HepG2 (cell line): ENCODE measurements at regions not wholly inside any gene's neighbourhood (a gene's known extent, or its start where the extent isn't known, plus 50 kb on each side); places are given as distances from the start of the nearest gene placed in this dataset.

Experiments
- ATF1 ChIP-seq: IDR thresholded peaks from 2 replicates; pipeline ENCODE4 v1.6.1; 2016; ENCODE audit warnings: mild to moderate bottlenecking, control low read depth
- CHCHD3 ChIP-seq: sonication (generic); formaldehyde crosslinking; IDR thresholded peaks from 2 replicates; pipeline ENCODE4 v1.8.0; 2022; ENCODE audit warnings: mild to moderate bottlenecking, missing genetic modification reagents, moderate library complexity
- HNF4G ChIP-seq, 2 experiments: sonication (generic) in 1 of 2; formaldehyde crosslinking in 1 of 2; IDR thresholded peaks; 2 replicates each; pipeline versions ENCODE4 v1.4.0 to v1.6.1; 2011 to 2020; ENCODE audit warnings: borderline replicate concordance in 2 of 2, low read depth in 2 of 2, mild to moderate bottlenecking in 2 of 2, low read length in 1 of 2, missing genetic modification reagents in 1 of 2, moderate library complexity in 1 of 2
- HNRNPUL1 ChIP-seq: fragments of 200-400 bp; formaldehyde crosslinking; IDR thresholded peaks from 2 replicates; pipeline ENCODE4 v1.6.1; 2017; ENCODE audit warnings: low read depth, mild to moderate bottlenecking, low read length, moderate library complexity
- LCORL ChIP-seq, 2 experiments: fragments of 450-650 bp in 1 of 2; sonication (generic) in 1 of 2; formaldehyde crosslinking in 1 of 2; IDR thresholded peaks; 2 replicates each; pipeline versions ENCODE4 v1.5.0 to v1.6.1; 2017 to 2020; ENCODE audit warnings: antibody characterized with exemption in 1 of 2, missing genetic modification reagents in 1 of 2
- MTA1 ChIP-seq: sonication (generic); formaldehyde crosslinking; IDR thresholded peaks from 2 replicates; pipeline ENCODE4 v1.4.0; 2020; ENCODE audit warnings: missing genetic modification reagents, mild to moderate bottlenecking, borderline replicate concordance
- PAX8 ChIP-seq: sonication (generic); formaldehyde crosslinking; IDR thresholded peaks from 2 replicates; pipeline ENCODE4 v1.8.0; 2022; ENCODE audit warnings: mild to moderate bottlenecking, missing genetic modification reagents, borderline replicate concordance
- RCOR2 ChIP-seq: IDR thresholded peaks from 2 replicates; pipeline ENCODE4 v1.6.1; 2016; ENCODE audit warnings: missing biosample characterization, missing genetic modification reagents
- REXO4 ChIP-seq: sonication (generic); formaldehyde crosslinking; IDR thresholded peaks from 2 replicates; pipeline ENCODE4 v1.8.0; 2022; ENCODE audit warnings: missing genetic modification reagents, mild to moderate bottlenecking, borderline replicate concordance
- XBP1 ChIP-seq: sonication (generic); formaldehyde crosslinking; IDR thresholded peaks from 2 replicates; pipeline ENCODE4 v1.5.0; 2020; ENCODE audit warnings: missing genetic modification reagents
- ZNF235 ChIP-seq: sonication (generic); formaldehyde crosslinking; IDR thresholded peaks from 2 replicates; pipeline ENCODE4 v1.8.1; 2023; ENCODE audit warnings: mild to moderate bottlenecking, missing genetic modification reagents, borderline replicate concordance
- ZNF775 ChIP-seq: sonication (generic); formaldehyde crosslinking; IDR thresholded peaks from 2 replicates; pipeline ENCODE4 v1.4.0; 2020; ENCODE audit warnings: missing genetic modification reagents, mild to moderate bottlenecking, moderate library complexity, borderline replicate concordance
- ZNF777 ChIP-seq: sonication (generic); formaldehyde crosslinking; IDR thresholded peaks from 2 replicates; pipeline ENCODE4 v1.4.0; 2020; ENCODE audit warnings: missing genetic modification reagents
- ZNF781 ChIP-seq: sonication (generic); formaldehyde crosslinking; IDR thresholded peaks from 2 replicates; pipeline ENCODE4 v1.5.1; 2020; ENCODE audit warnings: borderline replicate concordance, mild to moderate bottlenecking, missing genetic modification reagents; ENCODE audit errors: not compliant biosample characterization
- TF ChIP-seq, protein P1 (sequence below): sonication (generic); formaldehyde crosslinking; IDR thresholded peaks from 2 replicates; pipeline ENCODE4 v1.4.0; 2020; ENCODE audit warnings: missing genetic modification reagents, borderline replicate concordance
- TF ChIP-seq, protein P2 (sequence below): sonication (generic); formaldehyde crosslinking; IDR thresholded peaks from 2 replicates; pipeline ENCODE4 v1.4.0; 2020; ENCODE audit warnings: mild to moderate bottlenecking, missing genetic modification reagents
- TF ChIP-seq, protein P3 (sequence below): sonication (generic); formaldehyde crosslinking; IDR thresholded peaks from 2 replicates; pipeline ENCODE4 v1.8.0; 2022; ENCODE audit warnings: missing genetic modification reagents, mild to moderate bottlenecking, moderate library complexity, borderline replicate concordance

DNA sequence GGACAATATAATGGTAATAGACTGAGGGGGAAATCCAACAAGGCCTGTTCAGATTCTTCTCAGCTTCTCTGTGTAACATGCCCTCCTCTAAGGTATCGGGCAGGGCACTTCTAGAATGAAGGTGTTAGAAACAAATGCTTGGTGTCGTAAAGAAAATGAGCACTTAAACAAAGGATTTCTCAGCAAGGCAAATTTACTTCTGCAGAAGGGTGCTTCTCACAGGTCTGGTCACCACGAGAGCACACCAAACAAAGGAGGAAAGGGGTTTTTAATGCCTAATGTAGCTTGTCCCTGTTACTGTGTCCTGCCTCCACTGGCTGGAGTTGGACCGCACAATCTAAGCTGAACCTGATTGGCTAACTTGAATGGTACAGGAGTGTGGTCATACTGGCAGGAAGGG lies 642.6 kb upstream of the CDH8 start (continued):
- TF ChIP-seq, protein P1, sequence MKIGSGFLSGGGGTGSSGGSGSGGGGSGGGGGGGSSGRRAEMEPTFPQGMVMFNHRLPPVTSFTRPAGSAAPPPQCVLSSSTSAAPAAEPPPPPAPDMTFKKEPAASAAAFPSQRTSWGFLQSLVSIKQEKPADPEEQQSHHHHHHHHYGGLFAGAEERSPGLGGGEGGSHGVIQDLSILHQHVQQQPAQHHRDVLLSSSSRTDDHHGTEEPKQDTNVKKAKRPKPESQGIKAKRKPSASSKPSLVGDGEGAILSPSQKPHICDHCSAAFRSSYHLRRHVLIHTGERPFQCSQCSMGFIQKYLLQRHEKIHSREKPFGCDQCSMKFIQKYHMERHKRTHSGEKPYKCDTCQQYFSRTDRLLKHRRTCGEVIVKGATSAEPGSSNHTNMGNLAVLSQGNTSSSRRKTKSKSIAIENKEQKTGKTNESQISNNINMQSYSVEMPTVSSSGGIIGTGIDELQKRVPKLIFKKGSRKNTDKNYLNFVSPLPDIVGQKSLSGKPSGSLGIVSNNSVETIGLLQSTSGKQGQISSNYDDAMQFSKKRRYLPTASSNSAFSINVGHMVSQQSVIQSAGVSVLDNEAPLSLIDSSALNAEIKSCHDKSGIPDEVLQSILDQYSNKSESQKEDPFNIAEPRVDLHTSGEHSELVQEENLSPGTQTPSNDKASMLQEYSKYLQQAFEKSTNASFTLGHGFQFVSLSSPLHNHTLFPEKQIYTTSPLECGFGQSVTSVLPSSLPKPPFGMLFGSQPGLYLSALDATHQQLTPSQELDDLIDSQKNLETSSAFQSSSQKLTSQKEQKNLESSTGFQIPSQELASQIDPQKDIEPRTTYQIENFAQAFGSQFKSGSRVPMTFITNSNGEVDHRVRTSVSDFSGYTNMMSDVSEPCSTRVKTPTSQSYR: no peak
- TF ChIP-seq PAX8 (CRISPR knock-in tag) (no peak), HNRNPUL1 (no peak), HNF4G (IDR thresholded peaks at IDR 0.05; ENCODE audit: borderline replicate concordance, low read depth, low read length) (no peak), HNF4G (CRISPR knock-in tag; IDR thresholded peaks at IDR 0.05; ENCODE audit: borderline replicate concordance, low read depth) (no peak), ZNF775 (no peak), XBP1 (CRISPR knock-in tag) (no peak), REXO4 (no peak), MTA1 (no peak), RCOR2 (no peak), ZNF777 (CRISPR knock-in tag) (no peak), LCORL (IDR thresholded peaks at IDR 0.05) (no peak), LCORL (CRISPR knock-in tag; IDR thresholded peaks at IDR 0.05) (no peak), ZNF781 (no peak), CHCHD3 (no peak), ATF1 (CRISPR knock-in tag) (no peak), ZNF235 (CRISPR knock-in tag) (no peak)
- TF ChIP-seq, protein P2, sequence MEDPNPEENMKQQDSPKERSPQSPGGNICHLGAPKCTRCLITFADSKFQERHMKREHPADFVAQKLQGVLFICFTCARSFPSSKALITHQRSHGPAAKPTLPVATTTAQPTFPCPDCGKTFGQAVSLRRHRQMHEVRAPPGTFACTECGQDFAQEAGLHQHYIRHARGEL (CRISPR knock-in tag): no peak
- TF ChIP-seq, protein P3, sequence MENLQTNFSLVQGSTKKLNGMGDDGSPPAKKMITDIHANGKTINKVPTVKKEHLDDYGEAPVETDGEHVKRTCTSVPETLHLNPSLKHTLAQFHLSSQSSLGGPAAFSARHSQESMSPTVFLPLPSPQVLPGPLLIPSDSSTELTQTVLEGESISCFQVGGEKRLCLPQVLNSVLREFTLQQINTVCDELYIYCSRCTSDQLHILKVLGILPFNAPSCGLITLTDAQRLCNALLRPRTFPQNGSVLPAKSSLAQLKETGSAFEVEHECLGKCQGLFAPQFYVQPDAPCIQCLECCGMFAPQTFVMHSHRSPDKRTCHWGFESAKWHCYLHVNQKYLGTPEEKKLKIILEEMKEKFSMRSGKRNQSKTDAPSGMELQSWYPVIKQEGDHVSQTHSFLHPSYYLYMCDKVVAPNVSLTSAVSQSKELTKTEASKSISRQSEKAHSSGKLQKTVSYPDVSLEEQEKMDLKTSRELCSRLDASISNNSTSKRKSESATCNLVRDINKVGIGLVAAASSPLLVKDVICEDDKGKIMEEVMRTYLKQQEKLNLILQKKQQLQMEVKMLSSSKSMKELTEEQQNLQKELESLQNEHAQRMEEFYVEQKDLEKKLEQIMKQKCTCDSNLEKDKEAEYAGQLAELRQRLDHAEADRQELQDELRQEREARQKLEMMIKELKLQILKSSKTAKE (CRISPR knock-in tag): no peak
